IPS DF 6.9 (cell line): ENCODE measurements at regions not wholly inside any gene's neighbourhood (a gene's known extent, or its start where the extent isn't known, plus 50 kb on each side); places are given as distances from the start of the nearest gene placed in this dataset.

Experiments used
- DNase-seq: peaks from one replicate; pipeline ENCODE4 v3.0.0-alpha.2; 2013; ENCODE audit warnings: low read depth, low spot score
- H3K27ac ChIP-seq: one replicate; pipeline ENCODE4 v1.5.1; 2013; ENCODE audit warnings: low read length, control low read depth
- H3K27me3 ChIP-seq: 2 replicates; pipeline ENCODE4 v1.6.1; 2013; ENCODE audit warnings: mild to moderate bottlenecking, low read length; ENCODE audit not compliant: control insufficient read depth, insufficient read depth
- H3K36me3 ChIP-seq: 2 replicates; pipeline ENCODE4 v1.6.1; 2013; ENCODE audit warnings: low read length; ENCODE audit not compliant: control insufficient read depth, insufficient read depth
- H3K4me1 ChIP-seq: 2 replicates; pipeline ENCODE4 v1.6.1; 2013; ENCODE audit warnings: low read length; ENCODE audit not compliant: control insufficient read depth, insufficient read depth
- H3K4me3 ChIP-seq: 2 replicates; pipeline ENCODE4 v1.5.1; 2013; ENCODE audit warnings: mild to moderate bottlenecking, low read length
- H3K9me3 ChIP-seq: 2 replicates; pipeline ENCODE4 v1.6.1; 2013; ENCODE audit warnings: low read length, inconsistent platforms; ENCODE audit not compliant: control insufficient read depth, insufficient read depth
- WGBS: extraction: QIAGEN DNeasy Blood & Tissue Kit; methylation state at CpG from one replicate; pipeline ENCODE4 v1.1.7; 2013; ENCODE audit warnings: mixed read lengths, missing lambda C conversion rate; ENCODE audit not compliant: insufficient read length, insufficient coverage; 5-methylcytosine and 5-hydroxymethylcytosine counted together

DNA sequence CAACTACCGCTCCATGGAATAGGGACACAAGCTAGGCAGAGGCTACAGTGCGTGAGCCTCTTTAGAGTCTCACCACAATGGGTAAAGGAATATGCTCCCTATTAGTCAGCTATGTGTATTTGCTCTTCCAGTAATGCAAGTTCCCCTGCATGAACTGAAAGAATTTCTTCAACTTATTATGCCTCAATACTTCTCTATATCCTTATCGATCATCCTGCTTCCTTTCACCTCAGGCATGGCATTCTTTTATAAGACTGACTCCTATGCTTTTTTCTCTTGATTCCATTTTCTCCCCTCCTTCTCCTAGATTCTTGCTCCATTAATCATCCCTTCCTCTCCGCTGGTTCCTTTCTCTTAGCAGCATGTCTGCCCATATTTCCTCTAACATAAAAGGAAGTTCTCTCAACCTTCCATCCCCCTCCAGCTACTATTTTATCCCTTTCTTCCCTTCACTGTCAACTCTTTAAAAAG lies 94.5 kb upstream of the CPM start:
- H3K27me3 ChIP-seq: no peaks in the 10 kb centered on the region
- no peaks in the 10 kb centered on the region for H3K9me3 ChIP-seq
- no peaks in the 10 kb centered on the region for H3K4me1 ChIP-seq
- H3K27ac ChIP-seq: no peak overlapping the region
- H3K36me3 ChIP-seq: no peaks in the 10 kb centered on the region
- DNase-seq: no peak
- WGBS: no CpG with 5 or more reads among the region's 4 CpGs
- no peak overlapping the region for H3K4me3 ChIP-seq

DNA sequence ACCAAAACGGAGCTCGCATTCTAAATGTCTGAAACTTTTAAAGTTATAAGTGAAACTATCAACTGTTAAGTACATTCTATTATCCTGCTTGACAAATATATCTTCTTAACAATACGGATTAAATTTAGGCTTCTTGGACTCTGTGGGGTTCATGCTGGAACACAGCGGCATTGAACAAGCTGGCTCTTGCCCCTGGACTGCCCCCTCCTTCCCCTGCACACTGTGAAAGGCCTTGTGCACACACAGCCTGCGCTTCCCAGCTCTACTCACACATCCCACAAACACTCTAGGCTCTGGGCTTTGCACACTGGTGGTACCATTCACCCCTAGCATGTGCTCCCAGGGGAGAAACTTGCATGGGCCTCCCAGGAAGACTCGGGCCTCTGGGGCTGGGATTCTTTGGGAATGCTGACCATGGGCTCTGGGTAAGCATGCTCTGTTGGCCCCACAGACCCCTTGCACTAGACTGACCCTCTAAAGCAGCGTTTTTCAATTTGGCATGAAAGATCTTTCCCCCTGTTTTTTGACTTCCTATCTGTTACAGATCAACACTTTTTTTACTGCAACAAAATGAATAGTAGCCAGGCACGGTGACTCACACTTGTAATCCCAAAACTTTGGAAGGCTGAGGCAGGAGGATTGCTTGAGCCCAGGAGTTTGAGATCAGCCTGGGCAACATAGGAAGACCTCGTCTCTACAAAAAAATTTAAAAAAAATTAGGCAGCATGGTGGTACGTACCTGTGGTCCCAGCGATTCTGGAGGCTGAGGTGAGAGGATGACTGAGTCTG lies 96.2 kb upstream of the CPM start:
- H3K9me3 ChIP-seq: no peaks in the 10 kb centered on the region
- no peaks in the 10 kb centered on the region for H3K27me3 ChIP-seq
- WGBS: no CpG with 5 or more reads among the region's 11 CpGs
- DNase-seq: no peak
- no peaks in the 10 kb centered on the region for H3K36me3 ChIP-seq
- no peak overlapping the region for H3K27ac ChIP-seq
- no peaks in the 10 kb centered on the region for H3K4me1 ChIP-seq
- no peak overlapping the region for H3K4me3 ChIP-seq

DNA sequence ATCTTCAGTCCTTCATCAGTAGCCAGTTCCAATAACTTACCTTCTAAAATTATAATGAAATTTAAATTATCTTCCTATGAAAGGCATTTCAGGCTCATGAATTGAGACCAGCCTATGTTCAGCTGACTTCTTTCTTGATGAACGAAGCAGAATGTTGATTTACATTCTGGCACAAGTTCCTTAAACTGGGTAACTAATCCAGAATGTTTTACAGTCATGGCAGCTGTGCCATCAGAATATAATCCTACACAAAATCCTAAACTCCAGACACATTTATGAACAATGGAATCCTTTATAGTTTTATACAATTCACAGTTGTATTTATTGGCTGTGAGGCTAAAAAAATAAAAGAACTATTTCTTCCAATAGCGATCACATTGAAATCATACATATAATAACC lies 97.3 kb upstream of the CPM start:
- no peak for DNase-seq
- WGBS: no CpG with 5 or more reads among the region's 2 CpGs
- Histone ChIP-seq H3K9me3 (no peaks in the 10 kb centered on the region), H3K4me1 (no peaks in the 10 kb centered on the region), H3K27ac (no peak overlapping the region), H3K4me3 (no peak overlapping the region), H3K36me3 (no peaks in the 10 kb centered on the region), H3K27me3 (no peaks in the 10 kb centered on the region)

DNA sequence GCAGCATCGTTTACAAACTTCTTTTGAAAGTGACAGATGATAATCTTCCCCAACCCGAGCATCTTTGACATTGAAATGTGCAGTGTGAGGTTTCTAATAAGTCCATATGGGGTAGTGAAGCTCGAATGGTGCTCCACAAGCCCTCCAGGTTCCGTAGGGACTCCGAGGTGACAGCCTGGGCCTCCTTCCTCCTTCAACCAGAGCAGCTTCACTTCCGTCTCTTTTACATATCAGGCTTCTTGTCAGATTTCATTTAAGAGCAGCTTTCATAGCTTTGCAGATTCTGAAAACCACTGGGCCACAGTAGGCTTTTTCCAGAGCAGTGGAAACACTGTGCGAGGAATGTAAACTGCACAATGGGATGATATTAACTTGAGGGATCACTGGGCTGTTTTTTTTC lies 103.6 kb upstream of the CPM start:
- no peaks in the 10 kb centered on the region for H3K9me3 ChIP-seq
- H3K36me3 ChIP-seq: no peaks in the 10 kb centered on the region
- H3K27ac ChIP-seq: no peak overlapping the region
- H3K4me1 ChIP-seq: no peaks in the 10 kb centered on the region
- no peak overlapping the region for H3K4me3 ChIP-seq
- DNase-seq: no peak
- WGBS: no CpG with 5 or more reads among the region's 7 CpGs
- no peaks in the 10 kb centered on the region for H3K27me3 ChIP-seq

DNA sequence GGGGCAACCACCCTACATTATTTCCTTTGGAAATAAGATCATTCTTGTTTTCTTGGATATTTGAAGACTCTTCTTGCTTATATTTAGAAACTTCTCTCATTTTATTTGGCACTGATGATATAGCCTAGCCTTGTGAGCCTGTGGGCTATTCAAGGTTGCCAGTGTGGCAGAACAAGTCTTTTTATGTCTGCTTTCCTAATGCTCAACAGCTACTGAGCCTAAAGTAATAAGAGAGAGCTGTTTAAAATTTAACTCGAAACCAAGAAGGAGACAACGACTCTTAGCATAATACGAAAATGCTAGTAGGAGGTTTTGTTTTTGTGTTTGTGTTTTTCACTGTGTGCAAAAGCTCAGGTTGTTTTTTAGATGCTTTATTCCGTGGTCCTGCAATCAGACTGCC lies 104.0 kb upstream of the CPM start:
- H3K36me3 ChIP-seq: no peaks in the 10 kb centered on the region
- H3K4me1 ChIP-seq: no peaks in the 10 kb centered on the region
- H3K9me3 ChIP-seq: no peaks in the 10 kb centered on the region
- no peak overlapping the region for H3K4me3 ChIP-seq
- no peaks in the 10 kb centered on the region for H3K27me3 ChIP-seq
- H3K27ac ChIP-seq: no peak overlapping the region
- DNase-seq: no peak
- no CpG with 5 or more reads among the region's 4 CpGs for WGBS

DNA sequence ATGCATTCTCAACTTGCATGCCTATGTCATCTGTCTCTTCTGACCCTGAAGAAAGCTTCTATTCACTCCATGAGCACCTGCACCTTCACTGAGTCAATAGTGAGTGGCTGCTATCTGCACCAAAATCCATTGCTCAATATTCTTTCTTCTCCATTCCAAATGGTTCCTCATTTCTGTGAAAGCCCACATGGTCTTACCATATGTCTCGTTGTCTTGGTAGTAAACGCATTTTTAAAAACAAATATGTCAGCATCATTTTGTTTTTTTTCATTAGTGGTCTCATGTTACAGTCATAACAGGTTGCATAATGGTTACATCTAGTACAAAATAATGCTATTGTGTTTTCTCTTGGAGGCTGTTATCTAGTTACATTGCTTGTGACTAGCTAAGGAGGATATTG lies 106.9 kb upstream of the CPM start:
- no peaks in the 10 kb centered on the region for H3K9me3 ChIP-seq
- no peak overlapping the region for H3K4me3 ChIP-seq
- H3K36me3 ChIP-seq: no peaks in the 10 kb centered on the region
- no peak for DNase-seq
- H3K4me1 ChIP-seq: no peaks in the 10 kb centered on the region
- H3K27me3 ChIP-seq: no peaks in the 10 kb centered on the region
- no CpG with 5 or more reads among the region's 2 CpGs for WGBS
- no peak overlapping the region for H3K27ac ChIP-seq

DNA sequence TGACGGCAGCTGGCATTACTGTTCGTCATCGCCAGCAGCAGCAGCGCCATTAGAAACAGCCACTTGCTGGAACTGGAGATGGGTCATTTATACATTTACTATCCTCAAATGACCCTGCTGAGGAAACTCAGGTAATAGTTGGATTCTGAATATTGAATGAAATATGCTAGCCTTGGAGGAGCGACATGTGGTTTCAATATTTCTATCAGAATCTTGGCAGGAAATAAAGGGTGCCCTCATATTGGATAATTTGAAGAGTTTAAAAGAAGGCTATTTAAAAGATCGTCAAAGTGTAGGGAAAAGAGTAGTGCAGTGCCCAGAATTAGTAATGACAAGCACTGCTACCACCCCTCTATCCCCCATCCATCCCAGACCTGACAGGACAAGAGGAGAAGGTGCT lies 109.6 kb upstream of the CPM start:
- Histone ChIP-seq H3K4me3 (no peak overlapping the region), H3K36me3 (no peaks in the 10 kb centered on the region), H3K27ac (no peak overlapping the region), H3K4me1 (no peaks in the 10 kb centered on the region), H3K9me3 (no peaks in the 10 kb centered on the region), H3K27me3 (no peaks in the 10 kb centered on the region)
- WGBS: no CpG with 5 or more reads among the region's 6 CpGs
- DNase-seq: no peak

DNA sequence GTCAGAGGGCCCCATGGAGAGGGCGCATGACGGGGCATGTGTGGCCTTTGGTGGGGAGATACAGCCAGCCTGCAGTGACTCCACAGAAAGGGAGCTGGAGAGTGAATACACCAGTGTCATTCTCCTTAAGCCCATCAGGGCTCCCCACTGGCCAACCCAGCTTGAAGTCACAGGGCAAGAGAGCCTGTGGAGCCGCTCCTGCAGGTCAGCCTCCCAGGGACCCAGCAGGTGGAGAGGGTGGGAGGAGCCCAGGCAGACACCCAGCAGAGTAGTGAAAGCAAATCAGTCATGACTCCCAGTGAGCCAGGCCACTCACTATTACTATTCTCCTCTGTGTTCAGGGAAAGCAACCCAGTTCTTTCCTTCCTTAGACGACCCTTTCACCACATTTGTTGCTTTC lies 110.0 kb upstream of the CPM start:
- no peaks in the 10 kb centered on the region for H3K36me3 ChIP-seq
- WGBS: no CpG with 5 or more reads among the region's 4 CpGs
- no peaks in the 10 kb centered on the region for H3K4me1 ChIP-seq
- DNase-seq: no peak
- H3K27me3 ChIP-seq: no peaks in the 10 kb centered on the region
- no peak overlapping the region for H3K4me3 ChIP-seq
- H3K9me3 ChIP-seq: no peaks in the 10 kb centered on the region
- no peak overlapping the region for H3K27ac ChIP-seq

DNA sequence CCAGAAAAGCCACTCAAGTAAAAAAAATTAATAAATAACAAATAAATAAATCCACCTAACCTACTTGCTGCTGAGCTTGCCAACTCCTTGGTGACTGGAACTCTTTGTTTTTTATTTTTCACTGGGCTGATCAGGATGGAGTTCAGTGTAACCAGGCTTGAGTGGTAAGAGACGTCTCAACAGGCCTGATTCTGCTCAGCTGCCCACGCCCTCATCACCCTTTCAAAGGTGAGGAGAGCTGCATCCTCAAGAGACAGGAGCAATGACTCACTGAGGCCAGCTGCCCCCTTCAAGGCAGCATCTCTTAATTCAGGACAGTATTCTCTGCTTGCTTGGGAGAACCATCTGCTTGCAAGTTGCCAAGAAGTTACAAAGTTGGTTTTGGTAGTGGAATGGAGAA lies 111.9 kb upstream of the CPM start:
- Histone ChIP-seq H3K27ac (no peak overlapping the region), H3K9me3 (no peaks in the 10 kb centered on the region), H3K36me3 (no peaks in the 10 kb centered on the region), H3K4me3 (no peak overlapping the region), H3K27me3 (no peaks in the 10 kb centered on the region), H3K4me1 (no peaks in the 10 kb centered on the region)
- no CpG with 5 or more reads among the region's 2 CpGs for WGBS
- DNase-seq: no peak

DNA sequence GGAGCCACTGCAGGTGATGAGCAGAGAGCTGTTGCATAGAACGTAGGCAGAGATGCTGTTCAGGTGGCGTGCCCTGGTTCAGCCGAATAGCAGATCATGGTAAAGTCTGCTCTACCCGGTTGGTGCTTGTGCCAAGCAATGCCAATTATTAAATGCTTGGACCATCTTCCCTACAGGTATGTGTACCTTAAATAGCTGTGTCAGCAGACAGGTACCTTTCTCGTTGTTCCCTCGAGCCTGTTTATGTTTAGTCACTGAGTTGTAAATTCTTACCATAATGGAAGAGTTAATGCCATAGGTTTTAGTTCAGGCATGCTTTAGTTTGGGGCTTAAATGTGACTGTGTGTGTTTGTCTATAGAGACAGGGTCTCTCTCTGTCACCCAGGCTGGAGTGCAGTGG lies 112.5 kb upstream of the CPM start:
- no peak for DNase-seq
- WGBS: no CpG with 5 or more reads among the region's 6 CpGs
- no peak overlapping the region for H3K27ac ChIP-seq

DNA sequence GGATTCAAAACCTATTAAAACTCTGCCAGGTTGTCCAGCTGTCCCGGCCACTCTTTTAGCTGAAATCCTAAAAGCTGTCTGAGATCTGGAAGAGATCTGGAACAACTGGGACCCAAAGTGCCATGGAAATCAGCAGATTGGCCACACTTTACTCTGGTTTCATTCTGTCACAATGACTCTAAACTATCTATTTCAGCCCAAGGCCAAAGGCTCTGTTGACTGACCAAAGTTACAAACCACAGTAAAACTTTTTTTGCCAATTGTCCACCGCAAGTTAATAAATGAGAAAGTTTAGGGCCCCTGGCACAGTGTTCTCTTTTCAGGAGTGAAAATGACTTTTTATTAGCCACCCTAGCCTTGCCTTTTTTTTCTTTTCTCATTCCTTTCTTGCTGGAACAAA lies 113.4 kb upstream of the CPM start:
- no peaks in the 10 kb centered on the region for H3K4me1 ChIP-seq
- H3K9me3 ChIP-seq: no peaks in the 10 kb centered on the region
- H3K27ac ChIP-seq: no peak overlapping the region
- no peaks in the 10 kb centered on the region for H3K36me3 ChIP-seq
- no peak for DNase-seq
- H3K27me3 ChIP-seq: no peaks in the 10 kb centered on the region
- no peak overlapping the region for H3K4me3 ChIP-seq
- WGBS: no CpG with 5 or more reads among the region's 2 CpGs

More for the DNA sequence above, 112.5 kb upstream of the CPM start:
- Histone ChIP-seq H3K4me1 (no peaks in the 10 kb centered on the region), H3K27me3 (no peaks in the 10 kb centered on the region), H3K36me3 (no peaks in the 10 kb centered on the region), H3K4me3 (no peak overlapping the region), H3K9me3 (no peaks in the 10 kb centered on the region)
